ENCODE measurements at regions not wholly inside any gene's neighbourhood (a gene's known extent, or its start where the extent isn't known, plus 50 kb on each side); places are given as distances from the start of the nearest gene placed in this dataset.

GRCh38 chr14:85974602-85975001 is 444.7 kb downstream of the FLRT2 start:
- H3K27me3 ChIP-seq (ENCODE audit: control insufficient read depth, insufficient read depth, low read length), result no peaks in the 10 kb centered on the region
- no peak for DNase-seq
- no peak overlapping the region for H3K4me3 ChIP-seq (ENCODE audit: low read length)
- WGBS (ENCODE audit: insufficient coverage, low lambda C conversion rate), result no CpG with 5 or more reads among the region's 8 CpGs
- H3K4me1 ChIP-seq (ENCODE audit: control insufficient read depth, insufficient read depth, low read length), result no peaks in the 10 kb centered on the region
- H3K9me3 ChIP-seq (ENCODE audit: control insufficient read depth, low read depth, low read length), result no peaks in the 10 kb centered on the region
- no peaks in the 10 kb centered on the region for H3K36me3 ChIP-seq (ENCODE audit: control insufficient read depth, insufficient read depth, low read length)
- H3K27ac ChIP-seq (ENCODE audit: low read length), result no peak overlapping the region

GRCh38 chr14:85963486-85963885 is 433.5 kb downstream of the FLRT2 start:
- no peak for DNase-seq

GRCh38 chr14:85960756-85961155 is 430.8 kb downstream of the FLRT2 start:
- no peak for DNase-seq
- Histone ChIP-seq H3K4me1 (ENCODE audit: control insufficient read depth, insufficient read depth, low read length) (no peaks in the 10 kb centered on the region), H3K36me3 (ENCODE audit: control insufficient read depth, insufficient read depth, low read length) (no peaks in the 10 kb centered on the region), H3K4me3 (ENCODE audit: low read length) (no peak overlapping the region), H3K9me3 (ENCODE audit: control insufficient read depth, low read depth, low read length) (no peaks in the 10 kb centered on the region), H3K27me3 (ENCODE audit: control insufficient read depth, insufficient read depth, low read length) (no peaks in the 10 kb centered on the region), H3K27ac (ENCODE audit: low read length) (no peak overlapping the region)
- WGBS (ENCODE audit: insufficient coverage, low lambda C conversion rate), result no CpG with 5 or more reads among the region's 2 CpGs

More at GRCh38 chr14:85963486-85963885, 433.5 kb downstream of the FLRT2 start:
- H3K9me3 ChIP-seq (ENCODE audit: control insufficient read depth, low read depth, low read length), result no peaks in the 10 kb centered on the region
- no peaks in the 10 kb centered on the region for H3K4me1 ChIP-seq (ENCODE audit: control insufficient read depth, insufficient read depth, low read length)
- no peaks in the 10 kb centered on the region for H3K27me3 ChIP-seq (ENCODE audit: control insufficient read depth, insufficient read depth, low read length)
- H3K4me3 ChIP-seq (ENCODE audit: low read length), result no peak overlapping the region
- H3K27ac ChIP-seq (ENCODE audit: low read length), result no peak overlapping the region
- H3K36me3 ChIP-seq (ENCODE audit: control insufficient read depth, insufficient read depth, low read length), result no peaks in the 10 kb centered on the region

GRCh38 chr14:85959063-85959462 is 429.1 kb downstream of the FLRT2 start:
- Histone ChIP-seq H3K27ac (ENCODE audit: low read length) (no peak overlapping the region), H3K4me3 (ENCODE audit: low read length) (no peak overlapping the region), H3K36me3 (ENCODE audit: control insufficient read depth, insufficient read depth, low read length) (no peaks in the 10 kb centered on the region), H3K27me3 (ENCODE audit: control insufficient read depth, insufficient read depth, low read length) (no peaks in the 10 kb centered on the region), H3K9me3 (ENCODE audit: control insufficient read depth, low read depth, low read length) (no peaks in the 10 kb centered on the region), H3K4me1 (ENCODE audit: control insufficient read depth, insufficient read depth, low read length) (no peaks in the 10 kb centered on the region)
- WGBS (ENCODE audit: insufficient coverage, low lambda C conversion rate), result 90% methylated on average over 2 of the region's 3 CpGs
- no peak for DNase-seq

GRCh38 chr14:85958069-85958468 is 428.1 kb downstream of the FLRT2 start:
- no peak overlapping the region for H3K4me3 ChIP-seq (ENCODE audit: low read length)
- no peak overlapping the region for H3K27ac ChIP-seq (ENCODE audit: low read length)
- no peaks in the 10 kb centered on the region for H3K27me3 ChIP-seq (ENCODE audit: control insufficient read depth, insufficient read depth, low read length)
- no peaks in the 10 kb centered on the region for H3K4me1 ChIP-seq (ENCODE audit: control insufficient read depth, insufficient read depth, low read length)
- 60% methylated on average over 1 of the region's 1 CpG for WGBS (ENCODE audit: insufficient coverage, low lambda C conversion rate)
- DNase-seq, result no peak
- H3K36me3 ChIP-seq (ENCODE audit: control insufficient read depth, insufficient read depth, low read length), result no peaks in the 10 kb centered on the region
- no peaks in the 10 kb centered on the region for H3K9me3 ChIP-seq (ENCODE audit: control insufficient read depth, low read depth, low read length)

- WGBS (ENCODE audit: insufficient coverage, low lambda C conversion rate), result 100% methylated on average over 1 of the region's 3 CpGs
- Histone ChIP-seq H3K4me3 (ENCODE audit: low read length) (no peak overlapping the region), H3K9me3 (ENCODE audit: control insufficient read depth, low read depth, low read length) (no peaks in the 10 kb centered on the region), H3K27me3 (ENCODE audit: control insufficient read depth, insufficient read depth, low read length) (no peaks in the 10 kb centered on the region), H3K4me1 (ENCODE audit: control insufficient read depth, insufficient read depth, low read length) (no peaks in the 10 kb centered on the region), H3K36me3 (ENCODE audit: control insufficient read depth, insufficient read depth, low read length) (no peaks in the 10 kb centered on the region), H3K27ac (ENCODE audit: low read length) (no peak overlapping the region)
- no peak for DNase-seq
Measured at GRCh38 chr14:85953265-85953664, 423.3 kb downstream of the FLRT2 start.

- no peaks in the 10 kb centered on the region for H3K36me3 ChIP-seq (ENCODE audit: control insufficient read depth, insufficient read depth, low read length)
- H3K4me3 ChIP-seq (ENCODE audit: low read length), result no peak overlapping the region
- 100% methylated on average over 1 of the region's 4 CpGs for WGBS (ENCODE audit: insufficient coverage, low lambda C conversion rate)
- no peaks in the 10 kb centered on the region for H3K27me3 ChIP-seq (ENCODE audit: control insufficient read depth, insufficient read depth, low read length)
- H3K27ac ChIP-seq (ENCODE audit: low read length), result no peak overlapping the region
- no peaks in the 10 kb centered on the region for H3K9me3 ChIP-seq (ENCODE audit: control insufficient read depth, low read depth, low read length)
- no peak for DNase-seq
- no peaks in the 10 kb centered on the region for H3K4me1 ChIP-seq (ENCODE audit: control insufficient read depth, insufficient read depth, low read length)
Measured at GRCh38 chr14:85948153-85948552, 418.2 kb downstream of the FLRT2 start.

- Histone ChIP-seq H3K27ac (ENCODE audit: low read length) (no peak overlapping the region), H3K4me3 (ENCODE audit: low read length) (no peak overlapping the region)
- WGBS (ENCODE audit: insufficient coverage, low lambda C conversion rate), result 100% methylated on average over 1 of the region's 4 CpGs
Measured at GRCh38 chr14:85947461-85948139, 417.7 kb downstream of the FLRT2 start.

GRCh38 chr14:85943192-85943591 is 413.2 kb downstream of the FLRT2 start:
- WGBS (ENCODE audit: insufficient coverage, low lambda C conversion rate), result no CpG with 5 or more reads among the region's 1 CpG
- DNase-seq, result no peak
- H3K4me1 ChIP-seq (ENCODE audit: control insufficient read depth, insufficient read depth, low read length), result no peaks in the 10 kb centered on the region
- H3K4me3 ChIP-seq (ENCODE audit: low read length), result no peak overlapping the region
- H3K9me3 ChIP-seq (ENCODE audit: control insufficient read depth, low read depth, low read length), result peaks cover 3% of the 10 kb centered on the region
- no peaks in the 10 kb centered on the region for H3K36me3 ChIP-seq (ENCODE audit: control insufficient read depth, insufficient read depth, low read length)
- no peaks in the 10 kb centered on the region for H3K27me3 ChIP-seq (ENCODE audit: control insufficient read depth, insufficient read depth, low read length)
- no peak overlapping the region for H3K27ac ChIP-seq (ENCODE audit: low read length)

More at GRCh38 chr14:85947461-85948139, 417.7 kb downstream of the FLRT2 start:
- DNase-seq, result no peak
- Histone ChIP-seq H3K9me3 (ENCODE audit: control insufficient read depth, low read depth, low read length) (no peaks in the 10 kb centered on the region), H3K27me3 (ENCODE audit: control insufficient read depth, insufficient read depth, low read length) (no peaks in the 10 kb centered on the region), H3K36me3 (ENCODE audit: control insufficient read depth, insufficient read depth, low read length) (no peaks in the 10 kb centered on the region), H3K4me1 (ENCODE audit: control insufficient read depth, insufficient read depth, low read length) (no peaks in the 10 kb centered on the region)

GRCh38 chr14:85934886-85935254 is 404.9 kb downstream of the FLRT2 start:
- Histone ChIP-seq H3K27ac (ENCODE audit: low read length) (no peak overlapping the region), H3K36me3 (ENCODE audit: control insufficient read depth, insufficient read depth, low read length) (no peaks in the 10 kb centered on the region)

GRCh38 chr14:85934123-85934885 is 404.4 kb downstream of the FLRT2 start:
- Histone ChIP-seq H3K4me1 (ENCODE audit: control insufficient read depth, insufficient read depth, low read length) (no peaks in the 10 kb centered on the region), H3K9me3 (ENCODE audit: control insufficient read depth, low read depth, low read length) (no peaks in the 10 kb centered on the region), H3K27me3 (ENCODE audit: control insufficient read depth, insufficient read depth, low read length) (no peaks in the 10 kb centered on the region), H3K27ac (ENCODE audit: low read length) (no peak overlapping the region), H3K4me3 (ENCODE audit: low read length) (peak overlapping the region; percentile 4), H3K36me3 (ENCODE audit: control insufficient read depth, insufficient read depth, low read length) (no peaks in the 10 kb centered on the region)
- 80% methylated on average over 1 of the region's 12 CpGs for WGBS (ENCODE audit: insufficient coverage, low lambda C conversion rate)
- peak; percentile 4 to 11 for DNase-seq

More at GRCh38 chr14:85934886-85935254, 404.9 kb downstream of the FLRT2 start:
- H3K4me3 ChIP-seq (ENCODE audit: low read length), result peak overlapping the region; percentile 4
- DNase-seq, result no peak
- H3K9me3 ChIP-seq (ENCODE audit: control insufficient read depth, low read depth, low read length), result no peaks in the 10 kb centered on the region
- 83% methylated on average over 1 of the region's 3 CpGs for WGBS (ENCODE audit: insufficient coverage, low lambda C conversion rate)
- no peaks in the 10 kb centered on the region for H3K4me1 ChIP-seq (ENCODE audit: control insufficient read depth, insufficient read depth, low read length)
- H3K27me3 ChIP-seq (ENCODE audit: control insufficient read depth, insufficient read depth, low read length), result no peaks in the 10 kb centered on the region

Measured in large intestine (tissue), 3 donors.